Right renal cortex interstitium (tissue), 3 donors: ENCODE measurements at regions not wholly inside any gene's neighbourhood (a gene's known extent, or its start where the extent isn't known, plus 50 kb on each side); places are given as distances from the start of the nearest gene placed in this dataset.

ENCODE experiments used
- DNase-seq, 3 donors: peaks; one replicate each; pipeline ENCODE4 v3.0.0-alpha.2; 2013; ENCODE audit warnings: low read depth in 3 of 3, low spot score in 2 of 3

- DNase-seq, result no peak
Observed at GRCh38 chr4:128512161-128512560, 224.5 kb upstream of the PGRMC2 start.

GRCh38 chr4:128510850-128511249 is 223.2 kb upstream of the PGRMC2 start:
- no peak for DNase-seq

- DNase-seq, result no peak
Observed at GRCh38 chr4:128502818-128503527, 215.4 kb upstream of the PGRMC2 start.

GRCh38 chr4:128501239-128501638 is 213.6 kb upstream of the PGRMC2 start:
- DNase-seq, result no peak

GRCh38 chr4:128488055-128488705 is 200.6 kb upstream of the PGRMC2 start:
- DNase-seq, result no peak

GRCh38 chr4:128484896-128485295 is 197.3 kb upstream of the PGRMC2 start:
- no peak for DNase-seq

- no peak for DNase-seq
Observed at GRCh38 chr4:128483816-128484215, 196.2 kb upstream of the PGRMC2 start.

- DNase-seq, result no peak
Observed at GRCh38 chr4:128483041-128483440, 195.4 kb upstream of the PGRMC2 start.

- no peak for DNase-seq
Observed at GRCh38 chr4:128481752-128482480, 194.3 kb upstream of the PGRMC2 start.

GRCh38 chr4:128480945-128481344 is 193.3 kb upstream of the PGRMC2 start:
- DNase-seq, result no peak

GRCh38 chr4:128477540-128477939 is 189.9 kb upstream of the PGRMC2 start:
- DNase-seq, result no peak

GRCh38 chr4:128475597-128475996 is 188.0 kb upstream of the PGRMC2 start:
- no peak for DNase-seq

- no peak for DNase-seq
Observed at GRCh38 chr4:128471576-128471975, 184.0 kb upstream of the PGRMC2 start.

- DNase-seq, result no peak
Observed at GRCh38 chr4:128470492-128471053, 183.0 kb upstream of the PGRMC2 start.

- DNase-seq, result peak; percentile 14 to 19 (median 17)
Observed at GRCh38 chr4:128468123-128468989, 180.7 kb upstream of the PGRMC2 start.

- DNase-seq, result no peak
Observed at GRCh38 chr4:128465523-128465922, 177.9 kb upstream of the PGRMC2 start.

GRCh38 chr4:128463006-128463405 is 175.4 kb upstream of the PGRMC2 start:
- no peak for DNase-seq

GRCh38 chr4:128462103-128462783 is 174.6 kb upstream of the PGRMC2 start:
- DNase-seq, result no peak

- no peak for DNase-seq
Observed at GRCh38 chr4:128461291-128462102, 173.9 kb upstream of the PGRMC2 start.
